SJCRH30 (cell line): ENCODE measurements at regions not wholly inside any gene's neighbourhood (a gene's known extent, or its start where the extent isn't known, plus 50 kb on each side); places are given as distances from the start of the nearest gene placed in this dataset.

ENCODE experiments used
- DNase-seq, 2 experiments: peaks; one replicate each; pipeline ENCODE4 v3.0.0-alpha.2; 2015 to 2020
- H3K27ac ChIP-seq: fragments of 250-450 bp; sonication (Bioruptor Pico); 2 replicates; pipeline ENCODE4 v1.5.1; 2020; ENCODE audit warnings: mild to moderate bottlenecking, moderate library complexity
- H3K27me3 ChIP-seq: fragments of 250-450 bp; sonication (Bioruptor Pico); 2 replicates; pipeline ENCODE4 v1.5.1; 2020; ENCODE audit warnings: mild to moderate bottlenecking, moderate library complexity
- H3K36me3 ChIP-seq: fragments of 250-450 bp; sonication (Bioruptor Pico); 2 replicates; pipeline ENCODE4 v1.5.1; 2020; ENCODE audit warnings: mild to moderate bottlenecking, moderate library complexity
- H3K4me1 ChIP-seq: fragments of 250-450 bp; sonication (Bioruptor Pico); 2 replicates; pipeline ENCODE4 v1.5.1; 2020; ENCODE audit warnings: mild to moderate bottlenecking, moderate library complexity
- H3K4me3 ChIP-seq: fragments of 250-450 bp; sonication (Bioruptor Pico); 2 replicates; pipeline ENCODE4 v1.5.1; 2020; ENCODE audit warnings: mild to moderate bottlenecking, moderate library complexity
- H3K9me3 ChIP-seq: fragments of 250-450 bp; sonication (Bioruptor Pico); replicated peaks from 2 replicates; pipeline ENCODE4 v1.5.1; 2020; ENCODE audit warnings: mild to moderate bottlenecking, moderate library complexity

DNA sequence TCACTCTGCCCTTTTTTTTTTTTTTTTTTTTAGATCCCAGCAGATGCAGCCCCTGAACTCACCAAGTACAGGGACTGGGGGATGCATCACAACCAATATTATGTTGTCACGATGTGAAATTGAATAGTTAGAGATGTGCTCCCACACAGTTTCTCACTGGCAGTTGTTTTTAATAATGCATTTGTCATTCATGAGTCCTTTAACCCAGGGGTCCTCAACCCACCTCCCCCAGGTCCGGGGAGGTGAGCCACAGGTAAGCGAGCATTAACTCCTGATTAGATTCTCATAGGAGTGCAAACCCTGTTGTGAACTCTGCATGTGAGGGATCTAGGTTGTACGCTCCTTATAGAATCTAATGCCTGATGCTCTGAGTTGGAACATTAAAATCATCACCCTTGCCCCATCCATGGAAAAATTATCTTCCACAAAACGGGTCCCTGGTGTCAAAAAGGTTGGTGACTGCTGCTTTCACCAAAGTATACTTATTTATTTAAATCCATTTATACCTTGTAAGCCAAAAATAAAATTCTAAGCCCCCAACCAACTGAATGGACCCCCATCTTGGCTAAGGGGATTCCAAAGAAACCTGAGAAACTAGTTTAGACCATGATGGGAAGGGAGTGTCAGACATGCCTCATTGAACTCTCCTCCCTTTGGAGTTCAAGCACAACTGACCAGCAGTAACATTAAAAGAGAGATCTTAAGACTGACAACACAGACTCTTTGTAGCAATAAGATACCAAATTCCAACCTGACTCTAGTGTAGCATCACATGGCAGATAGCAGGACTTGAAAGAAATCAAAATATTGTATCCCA is 119.3 kb upstream of the ATP1A1 start:
- Histone ChIP-seq H3K27me3 (no peaks in the 10 kb centered on the region), H3K36me3 (no peaks in the 10 kb centered on the region), H3K4me3 (no peak overlapping the region), H3K4me1 (peaks cover 44% of the 10 kb centered on the region), H3K9me3 (0 out of 2 replicates have a peak, but pooled peaks cover 3% of the 10 kb centered on the region), H3K27ac (no peak overlapping the region)
- no peak for DNase-seq

DNA sequence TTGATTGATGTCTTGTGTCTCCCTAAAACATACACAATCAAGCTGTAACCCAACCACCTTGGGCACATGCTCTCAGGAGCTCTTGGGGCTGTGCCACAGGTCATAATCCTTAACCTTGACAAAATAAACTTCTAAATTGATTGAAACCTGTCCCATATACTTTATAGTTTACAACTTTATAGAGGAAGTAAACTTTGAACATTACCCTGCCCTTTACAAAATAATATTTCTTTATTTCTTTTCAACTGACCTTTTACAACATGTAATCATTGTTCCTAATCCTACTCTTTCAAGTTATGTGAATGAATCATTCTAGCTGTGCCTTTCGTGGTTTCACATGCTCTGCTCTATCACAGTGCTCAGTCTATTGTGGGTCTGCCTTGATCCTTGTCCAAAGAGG is 118.3 kb upstream of the ATP1A1 start:
- H3K4me1 ChIP-seq, result peaks cover 46% of the 10 kb centered on the region
- no peak for DNase-seq
- H3K27me3 ChIP-seq, result no peaks in the 10 kb centered on the region
- H3K36me3 ChIP-seq, result no peaks in the 10 kb centered on the region
- 0 out of 2 replicates have a peak, but pooled peaks cover 3% of the 10 kb centered on the region for H3K9me3 ChIP-seq
- no peak overlapping the region for H3K4me3 ChIP-seq
- no peak overlapping the region for H3K27ac ChIP-seq

DNA sequence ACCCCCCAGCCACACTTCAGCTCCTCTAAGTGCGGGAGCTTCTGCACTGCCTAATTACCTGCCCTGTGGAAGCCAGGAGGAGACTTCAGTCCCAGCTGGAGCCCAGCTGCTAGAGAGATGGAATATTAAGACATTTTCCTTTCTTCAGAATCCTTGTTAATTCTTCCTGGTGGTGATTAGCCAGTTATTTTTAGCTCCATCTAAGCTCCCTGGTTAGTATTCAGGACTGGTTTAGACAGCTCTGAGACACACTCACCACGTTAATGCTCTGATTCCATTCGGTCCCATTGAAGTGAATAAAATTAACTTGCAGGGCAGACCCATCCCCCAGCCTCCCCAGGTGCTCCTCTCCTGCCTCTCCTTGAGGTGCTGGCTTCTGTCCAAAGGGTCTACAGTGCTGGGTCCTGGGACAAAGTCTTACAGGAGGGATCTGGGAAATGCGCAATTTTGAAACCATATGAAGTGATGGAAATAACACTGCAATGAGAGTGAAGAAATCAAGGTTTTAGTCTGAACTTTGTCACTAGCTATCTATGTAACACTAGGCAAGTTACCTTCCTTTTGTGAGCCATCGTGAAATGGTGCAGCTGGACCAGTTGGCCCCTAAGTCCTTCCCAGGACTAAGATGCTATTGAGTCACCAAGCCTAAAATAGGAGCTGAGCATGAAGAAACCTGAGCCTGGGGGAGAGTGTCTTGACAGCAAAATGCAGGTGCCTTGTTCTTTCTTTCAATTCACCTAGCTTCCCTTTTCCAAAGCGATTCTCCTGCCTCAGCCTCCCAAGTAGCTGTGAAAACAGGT is 117.4 kb upstream of the ATP1A1 start:
- H3K9me3 ChIP-seq, result 0 out of 2 replicates have a peak, but pooled peaks cover 3% of the 10 kb centered on the region
- peaks cover 53% of the 10 kb centered on the region for H3K4me1 ChIP-seq
- no peaks in the 10 kb centered on the region for H3K36me3 ChIP-seq
- peak in 1 of 2 experiments; percentile 24 for DNase-seq
- no peaks in the 10 kb centered on the region for H3K27me3 ChIP-seq
- H3K27ac ChIP-seq, result peak overlapping the region; percentile 39
- H3K4me3 ChIP-seq, result no peak overlapping the region

- H3K27ac ChIP-seq, result peak overlapping the region; percentile 39
- peaks cover 55% of the 10 kb centered on the region for H3K4me1 ChIP-seq
- 0 out of 2 replicates have a peak, but pooled peaks cover 3% of the 10 kb centered on the region for H3K9me3 ChIP-seq
- no peak overlapping the region for H3K4me3 ChIP-seq
- DNase-seq, result peak; percentile 50 to 59
- H3K27me3 ChIP-seq, result no peaks in the 10 kb centered on the region
- no peaks in the 10 kb centered on the region for H3K36me3 ChIP-seq
These were observed 116.8 kb upstream of the ATP1A1 start for GRCh38 chr1:116256286-116256649.

- Histone ChIP-seq H3K4me1 (peaks cover 55% of the 10 kb centered on the region), H3K36me3 (no peaks in the 10 kb centered on the region), H3K27ac (peak overlapping the region; percentile 39), H3K27me3 (no peaks in the 10 kb centered on the region), H3K4me3 (no peak overlapping the region), H3K9me3 (0 out of 2 replicates have a peak, but pooled peaks cover 3% of the 10 kb centered on the region)
- DNase-seq, result no peak
These were observed 116.2 kb upstream of the ATP1A1 start for GRCh38 chr1:116256875-116257274.

DNA sequence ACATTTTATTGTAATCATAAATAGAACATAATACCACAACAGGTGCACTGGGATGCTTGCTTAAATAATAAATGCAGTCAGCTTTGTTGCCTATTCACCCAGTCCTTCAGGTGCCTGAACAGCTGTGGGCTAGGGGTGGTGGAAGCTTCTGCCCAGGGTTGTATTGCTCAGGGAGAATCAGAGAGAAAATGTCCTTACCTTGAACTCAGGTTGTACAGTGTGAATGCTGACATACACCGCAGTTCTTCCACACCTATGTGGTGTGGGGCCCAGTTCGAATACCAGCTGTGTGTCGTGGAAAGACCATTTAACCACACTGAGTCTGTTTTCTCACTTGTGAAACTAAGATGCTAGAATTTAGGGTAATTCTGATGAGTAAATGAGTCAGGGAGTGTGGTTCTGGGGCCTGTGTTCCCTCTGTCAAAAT is 115.7 kb upstream of the ATP1A1 start:
- peak in 1 of 2 experiments; percentile 45 for DNase-seq
- Histone ChIP-seq H3K4me1 (peaks cover 53% of the 10 kb centered on the region), H3K27ac (no peak overlapping the region; the same call in 1 of the 2 replicates)

DNA sequence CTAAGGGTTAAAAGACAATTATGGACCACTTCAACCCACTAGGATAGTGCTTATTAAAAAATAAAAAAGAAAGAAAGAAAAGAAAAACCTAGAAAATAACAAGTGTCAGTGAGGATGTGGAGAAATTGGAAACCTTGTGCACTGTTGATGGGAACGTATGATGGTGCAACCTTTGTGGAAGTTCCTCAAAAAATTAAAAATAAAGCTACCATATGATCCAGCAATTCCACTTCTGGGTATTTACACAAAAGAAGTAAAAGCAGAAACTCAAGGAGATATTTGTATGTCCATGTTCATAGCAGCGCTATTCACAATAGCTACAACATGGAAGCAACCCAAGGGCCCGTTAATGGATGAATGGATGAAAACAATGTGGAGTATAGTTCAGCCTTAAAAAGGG is 115.2 kb upstream of the ATP1A1 start:
- Histone ChIP-seq H3K9me3 (no peaks in the 10 kb centered on the region), H3K27me3 (no peaks in the 10 kb centered on the region), H3K4me1 (peaks cover 48% of the 10 kb centered on the region), H3K36me3 (no peaks in the 10 kb centered on the region), H3K4me3 (no peak overlapping the region), H3K27ac (no peak overlapping the region)
- no peak for DNase-seq

More for the DNA sequence above, 115.7 kb upstream of the ATP1A1 start:
- Histone ChIP-seq H3K27me3 (no peaks in the 10 kb centered on the region), H3K4me3 (no peak overlapping the region), H3K9me3 (no peaks in the 10 kb centered on the region), H3K36me3 (no peaks in the 10 kb centered on the region)

GRCh38 chr1:116258668-116259419 is 114.2 kb upstream of the ATP1A1 start:
- Histone ChIP-seq H3K9me3 (no peaks in the 10 kb centered on the region), H3K4me1 (peaks cover 44% of the 10 kb centered on the region), H3K4me3 (no peak overlapping the region), H3K27me3 (no peaks in the 10 kb centered on the region), H3K36me3 (no peaks in the 10 kb centered on the region), H3K27ac (no peak overlapping the region)
- DNase-seq, result no peak

- Histone ChIP-seq H3K4me1 (peaks cover 39% of the 10 kb centered on the region), H3K9me3 (no peaks in the 10 kb centered on the region), H3K36me3 (no peaks in the 10 kb centered on the region), H3K27me3 (no peaks in the 10 kb centered on the region), H3K27ac (no peak overlapping the region), H3K4me3 (no peak overlapping the region)
- DNase-seq, result no peak
These were observed 113.4 kb upstream of the ATP1A1 start for GRCh38 chr1:116259663-116260062.

DNA sequence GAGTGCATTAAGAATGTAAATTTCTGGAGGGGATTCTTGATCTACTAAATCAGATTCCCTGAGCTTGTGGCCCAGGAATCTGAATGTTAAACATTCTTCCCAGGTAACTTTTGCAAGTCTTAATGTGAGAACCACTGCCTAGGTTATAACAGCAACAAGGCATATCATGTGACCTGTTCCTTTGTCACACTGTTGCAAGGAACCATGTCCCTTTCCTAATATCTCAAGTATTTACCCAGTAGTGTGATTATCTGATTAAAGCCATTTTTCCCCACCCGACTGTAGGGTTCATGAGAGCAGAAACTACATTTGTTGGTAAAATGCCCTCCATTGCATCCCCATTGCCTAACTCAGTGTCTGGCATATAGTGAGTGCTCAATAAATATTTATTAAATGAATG is 112.9 kb upstream of the ATP1A1 start:
- Histone ChIP-seq H3K4me1 (peaks cover 35% of the 10 kb centered on the region), H3K9me3 (no peaks in the 10 kb centered on the region), H3K27ac (no peak overlapping the region), H3K36me3 (no peaks in the 10 kb centered on the region), H3K27me3 (no peaks in the 10 kb centered on the region), H3K4me3 (no peak overlapping the region)
- no peak for DNase-seq

GRCh38 chr1:116260621-116261020 is 112.4 kb upstream of the ATP1A1 start:
- Histone ChIP-seq H3K4me1 (peaks cover 30% of the 10 kb centered on the region), H3K36me3 (no peaks in the 10 kb centered on the region), H3K9me3 (no peaks in the 10 kb centered on the region), H3K4me3 (no peak overlapping the region), H3K27ac (no peak overlapping the region), H3K27me3 (no peaks in the 10 kb centered on the region)
- DNase-seq, result no peak

DNA sequence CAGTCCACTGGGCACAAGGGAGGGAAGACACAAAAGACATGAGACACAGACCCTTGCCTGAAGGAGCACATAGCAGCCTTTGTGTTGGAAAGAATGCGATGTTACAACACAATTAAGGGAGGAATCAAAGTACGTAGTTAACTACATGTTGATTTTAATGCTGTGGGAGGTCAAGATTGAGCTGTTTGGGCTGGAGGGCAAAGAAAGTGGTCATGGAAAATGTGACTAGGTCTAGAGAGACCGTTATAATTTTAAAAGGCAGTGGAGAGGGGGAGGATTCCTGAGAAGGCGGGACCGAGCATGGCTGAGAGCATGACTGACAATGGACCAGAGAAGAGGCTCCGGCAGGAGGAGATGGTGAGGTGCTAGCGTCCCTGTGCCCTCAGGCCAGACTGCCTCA is 111.8 kb upstream of the ATP1A1 start:
- Histone ChIP-seq H3K4me3 (no peak overlapping the region), H3K9me3 (no peaks in the 10 kb centered on the region), H3K4me1 (peaks cover 24% of the 10 kb centered on the region), H3K27me3 (no peaks in the 10 kb centered on the region), H3K36me3 (no peaks in the 10 kb centered on the region), H3K27ac (no peak overlapping the region)
- DNase-seq, result no peak

DNA sequence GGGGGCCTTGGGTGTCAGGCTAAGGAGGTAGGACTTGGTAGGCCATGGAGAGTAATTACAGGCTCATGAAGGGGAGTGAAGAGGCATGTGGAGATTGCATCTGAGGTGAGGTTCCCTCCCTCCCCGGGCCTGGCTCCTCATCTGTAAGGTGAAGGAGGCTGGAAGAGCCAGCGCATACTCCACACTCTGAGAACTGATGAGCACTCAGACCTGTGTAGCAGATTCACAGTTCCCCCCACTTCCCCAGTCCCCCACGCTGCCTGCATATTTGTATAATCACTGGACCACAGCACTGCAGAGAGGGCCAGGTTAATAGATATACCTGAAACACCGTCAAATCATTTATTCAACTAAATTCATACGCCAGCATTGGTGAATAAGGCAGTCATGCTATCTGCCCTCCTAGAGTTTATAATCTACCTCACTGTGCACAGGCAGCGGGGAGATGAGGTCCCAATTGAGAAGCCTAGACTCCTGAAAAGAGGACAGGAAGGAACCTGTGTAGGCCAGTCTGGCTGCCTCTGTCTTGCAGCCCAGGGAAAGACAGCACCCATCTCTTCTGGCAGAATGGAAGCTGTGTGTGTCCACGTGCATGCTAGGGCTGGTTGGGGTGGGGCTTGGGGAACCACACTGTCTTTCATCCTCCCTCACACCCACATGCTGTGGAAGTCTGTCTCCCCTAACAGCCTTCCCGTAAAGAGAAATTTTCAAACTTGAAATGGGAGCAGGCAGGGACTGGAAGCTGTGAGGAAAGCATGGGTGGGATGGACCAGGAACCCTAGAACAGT is 110.6 kb upstream of the ATP1A1 start:
- no peak for DNase-seq

GRCh38 chr1:116262995-116263385 is 110.1 kb upstream of the ATP1A1 start:
- H3K9me3 ChIP-seq, result no peaks in the 10 kb centered on the region
- H3K27ac ChIP-seq, result no peak overlapping the region
- H3K27me3 ChIP-seq, result no peaks in the 10 kb centered on the region
- no peak for DNase-seq
- peaks cover 11% of the 10 kb centered on the region for H3K4me1 ChIP-seq
- H3K4me3 ChIP-seq, result no peak overlapping the region
- no peaks in the 10 kb centered on the region for H3K36me3 ChIP-seq

More for the DNA sequence above, 110.6 kb upstream of the ATP1A1 start:
- H3K4me3 ChIP-seq, result no peak overlapping the region
- H3K27me3 ChIP-seq, result no peaks in the 10 kb centered on the region
- H3K9me3 ChIP-seq, result no peaks in the 10 kb centered on the region
- peaks cover 12% of the 10 kb centered on the region for H3K4me1 ChIP-seq
- no peaks in the 10 kb centered on the region for H3K36me3 ChIP-seq
- no peak overlapping the region for H3K27ac ChIP-seq
